ENCODE measurements at regions not wholly inside any gene's neighbourhood (a gene's known extent, or its start where the extent isn't known, plus 50 kb on each side); places are given as distances from the start of the nearest gene placed in this dataset.

GRCh38 chr11:27187848-27188621 is 147.4 kb downstream of the BBOX1 start:
- DNase-seq, result no peak

DNA sequence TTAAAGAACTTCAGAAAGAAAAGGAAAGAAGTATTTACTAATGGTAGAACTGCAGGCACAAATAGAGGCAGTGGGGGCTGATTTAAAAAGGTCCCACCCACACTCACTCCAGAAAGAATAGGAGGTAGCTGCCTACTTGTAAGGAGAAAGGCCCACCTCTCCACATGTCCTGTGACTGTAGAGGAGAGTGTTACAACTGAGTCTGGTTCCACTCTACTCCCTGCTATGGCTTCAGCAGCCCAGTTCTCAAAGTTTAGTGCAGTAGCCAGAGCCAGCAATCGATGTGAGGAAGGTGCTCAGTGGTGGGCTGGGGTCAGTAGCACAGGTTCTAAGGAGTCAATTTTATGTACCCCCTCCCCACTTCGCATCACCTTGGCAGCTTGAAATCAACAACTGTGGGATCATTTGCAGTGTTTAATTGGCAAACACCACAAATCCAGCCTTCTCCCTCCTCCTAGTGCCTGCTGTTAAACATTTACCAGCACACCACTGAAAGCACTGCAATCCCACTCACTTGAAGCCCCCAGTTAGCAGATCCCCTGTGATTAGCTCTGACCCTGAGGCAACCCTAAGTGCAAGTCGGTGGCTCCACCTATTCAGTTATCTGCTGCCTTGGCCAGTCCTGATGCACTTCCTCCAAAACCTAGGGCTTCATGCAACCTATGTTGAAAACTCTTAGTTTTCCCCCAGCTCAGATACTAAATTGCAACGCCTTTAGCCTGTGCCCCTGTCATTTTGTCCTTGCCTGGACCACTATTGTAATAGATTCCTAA is 146.6 kb downstream of the BBOX1 start:
- no peak for DNase-seq

- no peak for DNase-seq
These were observed 146.0 kb downstream of the BBOX1 start for GRCh38 chr11:27186580-27186979.

- no peak for DNase-seq
These were observed 144.1 kb downstream of the BBOX1 start for GRCh38 chr11:27184458-27185312.

GRCh38 chr11:27183672-27184457 is 143.2 kb downstream of the BBOX1 start:
- DNase-seq, result peak; percentile 32

- DNase-seq, result no peak
These were observed 138.7 kb downstream of the BBOX1 start for GRCh38 chr11:27179334-27179733.

- no peak for DNase-seq
These were observed 138.2 kb downstream of the BBOX1 start for GRCh38 chr11:27178859-27179258.

Data from activated CD4-positive, alpha-beta T cell treated with anti-CD3 and anti-CD28 coated beads, Interleukin-2, amount 50 U/mL, for 16 hours (primary cell).